ENCODE measurements at regions not wholly inside any gene's neighbourhood (a gene's known extent, or its start where the extent isn't known, plus 50 kb on each side); places are given as distances from the start of the nearest gene placed in this dataset.

DNA sequence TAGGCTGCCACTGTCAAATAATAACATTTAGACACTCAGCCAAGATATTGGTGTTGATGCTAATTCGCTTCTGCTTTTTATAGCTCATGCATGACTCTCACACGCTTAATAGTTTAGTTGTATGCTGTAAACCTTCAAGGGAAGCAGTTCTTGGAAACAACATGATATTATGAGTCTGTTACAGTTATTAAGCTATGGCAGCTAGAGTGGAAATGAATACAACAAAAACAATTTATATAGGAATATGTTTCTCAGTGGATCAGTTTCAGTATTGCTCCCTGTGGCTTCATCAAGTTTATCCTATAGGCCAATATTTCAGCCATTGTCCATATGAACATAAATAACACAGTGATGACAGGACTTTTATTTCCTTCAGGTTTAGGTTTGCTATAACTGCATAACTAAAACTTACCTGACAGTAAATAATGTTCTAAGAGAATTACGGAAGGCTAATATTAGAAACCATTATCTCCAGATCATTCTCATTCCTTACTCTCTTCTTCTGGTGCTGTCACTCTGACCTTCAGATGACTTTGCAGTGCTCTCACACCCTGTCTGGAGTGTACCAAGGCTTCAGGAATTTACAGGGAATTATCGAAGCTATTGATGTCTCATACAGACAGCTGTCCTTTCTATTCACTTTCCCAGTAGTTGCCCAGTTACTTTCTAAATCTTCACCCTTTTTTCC, 555.0 kb downstream of the ANKRD50 start:
- Histone ChIP-seq H3K27me3 (replicated peaks in 1 of 4; ENCODE audit: control extremely low read depth in 1 of 4, control insufficient read depth in 3 of 4, insufficient read depth in 4 of 4, low read length in 3 of 4) (no peaks in the 10 kb centered on the region), H3K9ac (ENCODE audit: low read length) (no peak overlapping the region), H3K36me3 (replicated peaks in 1 of 2; ENCODE audit: control extremely low read depth in 1 of 2, control insufficient read depth in 1 of 2, extremely low read depth in 1 of 2, insufficient read depth in 2 of 2, low read length in 1 of 2) (no peaks in the 10 kb centered on the region), H2AFZ (ENCODE audit: insufficient read depth, low read depth, low read length, poor library complexity, severe bottlenecking) (no peak overlapping the region), H3K79me2 (ENCODE audit: control insufficient read depth, insufficient read depth, low read length) (no peaks in the 10 kb centered on the region), H4K20me1 (ENCODE audit: control insufficient read depth, insufficient read depth, low read length, poor library complexity, severe bottlenecking) (no peaks in the 10 kb centered on the region), H3K9me3 (ENCODE audit: control extremely low read depth in 1 of 3, control insufficient read depth in 2 of 3, insufficient read depth in 1 of 3, low read length in 2 of 3) (no peaks in the 10 kb centered on the region), H3K4me1 (ENCODE audit: control insufficient read depth in 2 of 2, insufficient read depth in 2 of 2, low read length in 2 of 2) (no peaks in the 10 kb centered on the region), H3K27ac (ENCODE audit: low read length in 2 of 2) (no peak overlapping the region), H3K4me3 (ENCODE audit: control extremely low read depth in 1 of 5, extremely low read depth in 1 of 5, insufficient read depth in 1 of 5, low read depth in 2 of 5, low read length in 4 of 5) (no peak overlapping the region), H3K4me2 (replicated peaks; ENCODE audit: low read depth, low read length, poor library complexity, severe bottlenecking) (no peak overlapping the region)
- no peak for DNase-seq
- no peaks in the 10 kb centered on the region for H3K4me1 Mint-ChIP-seq
- H3K27ac Mint-ChIP-seq, result no peak overlapping the region
- ChIA-PET CTCF (no interaction called here), POLR2A (no interaction called here)
- WGBS (ENCODE audit: insufficient coverage), result 100% methylated on average over 1 of the region's 4 CpGs
- no peak overlapping the region for H3K4me3 Mint-ChIP-seq
- ATAC-seq (ENCODE audit: low read depth), result no peak
- H3K27me3 Mint-ChIP-seq, result no peaks in the 10 kb centered on the region
- TF ChIP-seq, protein P1, sequence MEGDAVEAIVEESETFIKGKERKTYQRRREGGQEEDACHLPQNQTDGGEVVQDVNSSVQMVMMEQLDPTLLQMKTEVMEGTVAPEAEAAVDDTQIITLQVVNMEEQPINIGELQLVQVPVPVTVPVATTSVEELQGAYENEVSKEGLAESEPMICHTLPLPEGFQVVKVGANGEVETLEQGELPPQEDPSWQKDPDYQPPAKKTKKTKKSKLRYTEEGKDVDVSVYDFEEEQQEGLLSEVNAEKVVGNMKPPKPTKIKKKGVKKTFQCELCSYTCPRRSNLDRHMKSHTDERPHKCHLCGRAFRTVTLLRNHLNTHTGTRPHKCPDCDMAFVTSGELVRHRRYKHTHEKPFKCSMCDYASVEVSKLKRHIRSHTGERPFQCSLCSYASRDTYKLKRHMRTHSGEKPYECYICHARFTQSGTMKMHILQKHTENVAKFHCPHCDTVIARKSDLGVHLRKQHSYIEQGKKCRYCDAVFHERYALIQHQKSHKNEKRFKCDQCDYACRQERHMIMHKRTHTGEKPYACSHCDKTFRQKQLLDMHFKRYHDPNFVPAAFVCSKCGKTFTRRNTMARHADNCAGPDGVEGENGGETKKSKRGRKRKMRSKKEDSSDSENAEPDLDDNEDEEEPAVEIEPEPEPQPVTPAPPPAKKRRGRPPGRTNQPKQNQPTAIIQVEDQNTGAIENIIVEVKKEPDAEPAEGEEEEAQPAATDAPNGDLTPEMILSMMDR (IDR thresholded peaks at IDR 0.05), result no peak
- TF ChIP-seq EZH2 (IDR thresholded peaks at IDR 0.05; ENCODE audit: borderline replicate concordance, insufficient read depth, low read depth, low read length, poor library complexity, severe bottlenecking), result no peak
- intact Hi-C loops (cut with micrococcal nuclease), result no loop called here
- no peaks in the 10 kb centered on the region for H3K9me3 Mint-ChIP-seq (ENCODE audit: insufficient read depth)

DNA sequence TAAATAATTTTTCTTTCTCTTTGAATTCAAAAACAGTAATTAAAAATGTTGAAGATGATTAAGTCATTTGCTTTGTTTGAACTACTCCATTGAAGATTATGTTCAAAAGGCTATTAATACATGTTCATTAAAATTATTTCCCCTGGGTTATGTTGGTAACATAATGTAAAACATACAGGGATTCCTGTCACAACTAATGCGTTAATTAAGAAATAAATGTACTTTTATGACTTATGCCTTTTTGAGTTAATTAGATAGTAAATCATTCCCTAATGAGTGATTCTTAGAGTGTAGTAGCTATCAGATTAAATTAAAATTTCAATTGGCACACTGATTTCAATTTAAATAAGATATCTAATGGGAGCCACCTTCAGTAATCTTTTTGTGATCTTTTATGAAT, 549.1 kb downstream of the ANKRD50 start:
- Histone ChIP-seq H3K27ac (ENCODE audit: low read length in 2 of 2) (no peak overlapping the region), H2AFZ (ENCODE audit: insufficient read depth, low read depth, low read length, poor library complexity, severe bottlenecking) (no peak overlapping the region), H3K4me1 (ENCODE audit: control insufficient read depth in 2 of 2, insufficient read depth in 2 of 2, low read length in 2 of 2) (no peaks in the 10 kb centered on the region), H3K9ac (ENCODE audit: low read length) (no peak overlapping the region), H3K4me2 (replicated peaks; ENCODE audit: low read depth, low read length, poor library complexity, severe bottlenecking) (no peak overlapping the region), H3K36me3 (replicated peaks in 1 of 2; ENCODE audit: control extremely low read depth in 1 of 2, control insufficient read depth in 1 of 2, extremely low read depth in 1 of 2, insufficient read depth in 2 of 2, low read length in 1 of 2) (no peaks in the 10 kb centered on the region), H3K9me3 (ENCODE audit: control extremely low read depth in 1 of 3, control insufficient read depth in 2 of 3, insufficient read depth in 1 of 3, low read length in 2 of 3) (peaks cover 0 to 7% (median 0%) of the 10 kb centered on the region in 3 donors), H3K4me3 (ENCODE audit: control extremely low read depth in 1 of 5, extremely low read depth in 1 of 5, insufficient read depth in 1 of 5, low read depth in 2 of 5, low read length in 4 of 5) (no peak overlapping the region), H4K20me1 (ENCODE audit: control insufficient read depth, insufficient read depth, low read length, poor library complexity, severe bottlenecking) (no peaks in the 10 kb centered on the region), H3K79me2 (ENCODE audit: control insufficient read depth, insufficient read depth, low read length) (no peaks in the 10 kb centered on the region), H3K27me3 (replicated peaks in 1 of 4; ENCODE audit: control extremely low read depth in 1 of 4, control insufficient read depth in 3 of 4, insufficient read depth in 4 of 4, low read length in 3 of 4) (no peaks in the 10 kb centered on the region)
- Mint-ChIP-seq H3K4me1 (no peaks in the 10 kb centered on the region), H3K27me3 (no peaks in the 10 kb centered on the region), H3K9me3 (ENCODE audit: insufficient read depth) (no peaks in the 10 kb centered on the region), H3K4me3 (no peak overlapping the region), H3K27ac (no peak overlapping the region)
- TF ChIP-seq, protein P1 (IDR thresholded peaks at IDR 0.05), result no peak
- no peak for TF ChIP-seq EZH2 (IDR thresholded peaks at IDR 0.05; ENCODE audit: borderline replicate concordance, insufficient read depth, low read depth, low read length, poor library complexity, severe bottlenecking)
- DNase-seq, result no peak
- ChIA-PET POLR2A (no interaction called here), CTCF (no interaction called here)
- intact Hi-C loops (cut with micrococcal nuclease), result no loop called here
- ATAC-seq (ENCODE audit: low read depth), result no peak
- WGBS (ENCODE audit: insufficient coverage), result no CpG with 5 or more reads among the region's 1 CpG

Measured in B cell (primary cell).